ENCODE measurements at regions not wholly inside any gene's neighbourhood (a gene's known extent, or its start where the extent isn't known, plus 50 kb on each side); places are given as distances from the start of the nearest gene placed in this dataset.

- no peak for TF ChIP-seq CTCF (IDR thresholded peaks at IDR 0.05; ENCODE audit: poor library complexity)
- TF ChIP-seq EZH2phosphoT487 (IDR thresholded peaks at IDR 0.05; ENCODE audit: low read depth, severe bottlenecking, unreplicated experiment): no peak
These were observed 125.8 kb upstream of the SLIT3 start for GRCh38 chr5:169426784-169427183.
